ENCODE measurements at regions not wholly inside any gene's neighbourhood (a gene's known extent, or its start where the extent isn't known, plus 50 kb on each side); places are given as distances from the start of the nearest gene placed in this dataset.

DNA sequence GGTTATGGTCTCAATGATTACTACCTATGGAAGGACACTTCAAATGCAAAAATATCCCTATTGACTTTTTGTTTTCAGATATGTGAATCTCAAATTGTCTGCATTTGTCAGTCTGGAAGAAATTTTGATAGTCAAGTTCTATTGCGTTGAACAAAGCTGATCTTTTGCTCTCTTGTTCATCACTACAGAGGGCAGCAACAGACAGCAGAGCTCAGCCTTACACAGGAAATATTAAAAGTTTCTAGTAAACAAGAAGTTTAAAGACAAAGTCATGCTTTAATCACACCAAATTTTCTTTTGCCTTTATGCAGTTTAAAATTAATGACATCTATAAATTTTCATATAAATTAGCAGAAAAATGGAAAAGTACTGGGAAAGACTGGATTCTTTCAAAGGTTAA is 617.5 kb downstream of the NR4A2 start:
- no peak overlapping the region for H3K27ac ChIP-seq

DNA sequence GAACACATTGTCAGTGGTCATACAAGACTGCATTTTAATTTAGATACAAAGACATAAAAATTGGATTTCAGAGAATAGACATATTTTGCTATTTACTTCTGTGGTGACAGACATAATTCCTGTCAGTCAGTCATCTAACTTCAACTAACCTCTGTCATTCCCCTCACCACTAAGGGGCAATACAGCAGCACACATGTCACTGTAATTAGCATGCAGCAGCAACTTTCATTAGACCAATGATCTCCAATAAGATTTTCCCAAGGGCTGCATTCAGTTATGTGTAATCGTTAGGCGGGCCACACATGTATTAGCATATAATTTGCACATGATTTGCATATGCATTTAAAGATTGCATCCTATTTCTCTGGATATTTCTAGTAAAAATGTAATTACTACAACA is 624.5 kb downstream of the NR4A2 start:
- Histone ChIP-seq H3K36me3 (no peaks in the 10 kb centered on the region), H3K27ac (no peak overlapping the region), H3K27me3 (no peaks in the 10 kb centered on the region), H3K4me1 (no peaks in the 10 kb centered on the region), H3K9me3 (no peaks in the 10 kb centered on the region), H3K4me3 (no peak overlapping the region)
- TF ChIP-seq, protein P1, sequence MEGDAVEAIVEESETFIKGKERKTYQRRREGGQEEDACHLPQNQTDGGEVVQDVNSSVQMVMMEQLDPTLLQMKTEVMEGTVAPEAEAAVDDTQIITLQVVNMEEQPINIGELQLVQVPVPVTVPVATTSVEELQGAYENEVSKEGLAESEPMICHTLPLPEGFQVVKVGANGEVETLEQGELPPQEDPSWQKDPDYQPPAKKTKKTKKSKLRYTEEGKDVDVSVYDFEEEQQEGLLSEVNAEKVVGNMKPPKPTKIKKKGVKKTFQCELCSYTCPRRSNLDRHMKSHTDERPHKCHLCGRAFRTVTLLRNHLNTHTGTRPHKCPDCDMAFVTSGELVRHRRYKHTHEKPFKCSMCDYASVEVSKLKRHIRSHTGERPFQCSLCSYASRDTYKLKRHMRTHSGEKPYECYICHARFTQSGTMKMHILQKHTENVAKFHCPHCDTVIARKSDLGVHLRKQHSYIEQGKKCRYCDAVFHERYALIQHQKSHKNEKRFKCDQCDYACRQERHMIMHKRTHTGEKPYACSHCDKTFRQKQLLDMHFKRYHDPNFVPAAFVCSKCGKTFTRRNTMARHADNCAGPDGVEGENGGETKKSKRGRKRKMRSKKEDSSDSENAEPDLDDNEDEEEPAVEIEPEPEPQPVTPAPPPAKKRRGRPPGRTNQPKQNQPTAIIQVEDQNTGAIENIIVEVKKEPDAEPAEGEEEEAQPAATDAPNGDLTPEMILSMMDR (IDR thresholded peaks at IDR 0.05): no peak
- TF ChIP-seq POLR2A (IDR thresholded peaks at IDR 0.05): no peak
- intact Hi-C loops (cut with DNase I; ENCODE audit: low total_unique reads): no loop called here
- no peak for DNase-seq

More for the DNA sequence above, 617.5 kb downstream of the NR4A2 start:
- no peaks in the 10 kb centered on the region for H3K9me3 ChIP-seq
- H3K36me3 ChIP-seq: no peaks in the 10 kb centered on the region
- H3K4me3 ChIP-seq: no peak overlapping the region
- no peak for DNase-seq
- no peaks in the 10 kb centered on the region for H3K4me1 ChIP-seq
- H3K27me3 ChIP-seq: no peaks in the 10 kb centered on the region
- TF ChIP-seq POLR2A (IDR thresholded peaks at IDR 0.05): no peak
- TF ChIP-seq, protein P1 (IDR thresholded peaks at IDR 0.05): no peak
- intact Hi-C loops (cut with DNase I; ENCODE audit: low total_unique reads): no loop called here

DNA sequence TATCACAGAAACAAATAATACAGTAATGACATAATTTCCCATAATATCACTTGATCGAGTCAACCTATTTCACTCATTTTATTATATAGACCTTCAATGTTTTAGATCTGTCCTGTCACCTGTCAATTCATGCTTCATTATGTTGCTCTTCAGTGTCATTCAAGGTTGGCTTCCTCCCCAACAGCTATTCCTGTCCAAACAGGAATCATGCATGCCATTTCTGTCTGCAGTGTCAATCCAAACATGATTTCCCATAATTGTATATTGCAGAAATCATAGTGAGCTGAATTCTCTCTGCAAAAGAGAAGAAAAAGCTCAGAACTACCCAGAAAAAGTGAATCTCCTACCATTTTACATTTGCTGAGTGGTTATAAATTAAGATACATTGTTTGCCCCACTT is 628.6 kb downstream of the NR4A2 start:
- Histone ChIP-seq H3K27ac (no peak overlapping the region), H3K36me3 (no peaks in the 10 kb centered on the region), H3K9me3 (no peaks in the 10 kb centered on the region), H3K27me3 (no peaks in the 10 kb centered on the region), H3K4me1 (no peaks in the 10 kb centered on the region), H3K4me3 (no peak overlapping the region)
- no peak for DNase-seq
- TF ChIP-seq, protein P1 (IDR thresholded peaks at IDR 0.05): no peak
- TF ChIP-seq POLR2A (IDR thresholded peaks at IDR 0.05): no peak
- intact Hi-C loops (cut with DNase I; ENCODE audit: low total_unique reads): no loop called here

DNA sequence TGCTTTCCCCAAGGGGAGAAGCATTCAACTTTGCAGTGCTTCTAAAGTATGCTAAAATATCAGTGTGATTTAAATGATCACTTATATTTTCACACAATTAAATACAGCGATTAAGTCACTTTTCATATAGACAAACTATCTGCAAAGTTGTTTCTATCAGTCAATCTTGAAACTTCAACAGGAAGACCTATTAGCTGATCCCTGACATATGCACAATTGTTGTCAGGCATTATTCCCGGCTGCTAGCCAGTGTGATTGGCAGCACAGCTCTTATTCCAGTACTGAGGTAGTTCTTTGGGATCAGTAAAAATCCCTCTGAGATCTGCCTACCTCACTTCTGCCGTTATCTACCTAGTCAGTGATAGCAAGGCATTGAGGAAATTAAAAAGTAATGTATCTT is 629.5 kb downstream of the NR4A2 start:
- no peaks in the 10 kb centered on the region for H3K4me1 ChIP-seq
- DNase-seq: no peak
- TF ChIP-seq, protein P1 (IDR thresholded peaks at IDR 0.05): no peak
- TF ChIP-seq POLR2A (IDR thresholded peaks at IDR 0.05): no peak
- H3K9me3 ChIP-seq: no peaks in the 10 kb centered on the region
- H3K4me3 ChIP-seq: no peak overlapping the region
- no peaks in the 10 kb centered on the region for H3K27me3 ChIP-seq
- intact Hi-C loops (cut with DNase I; ENCODE audit: low total_unique reads): no loop called here
- no peaks in the 10 kb centered on the region for H3K36me3 ChIP-seq
- H3K27ac ChIP-seq: no peak overlapping the region

DNA sequence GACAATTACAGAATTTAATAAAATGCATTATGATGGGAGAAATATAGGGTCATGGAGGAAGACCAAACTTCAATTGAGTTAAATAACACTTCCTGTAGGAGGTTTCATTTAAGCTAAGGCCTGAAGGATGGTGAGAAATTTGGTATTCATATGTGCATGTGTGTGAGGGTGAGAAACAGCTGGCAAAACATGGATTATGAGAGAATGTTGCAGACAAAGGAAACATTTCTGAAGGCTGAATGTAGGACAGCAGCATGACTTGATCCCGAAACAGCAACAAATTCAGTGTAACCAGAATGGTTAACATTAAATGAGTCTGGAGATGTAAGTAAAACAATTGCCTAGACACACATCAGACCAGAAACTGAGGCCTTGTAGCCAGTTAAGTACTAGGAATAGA is 630.8 kb downstream of the NR4A2 start:
- TF ChIP-seq, protein P1 (IDR thresholded peaks at IDR 0.05): no peak
- TF ChIP-seq POLR2A (IDR thresholded peaks at IDR 0.05): no peak
- Histone ChIP-seq H3K27me3 (no peaks in the 10 kb centered on the region), H3K4me1 (no peaks in the 10 kb centered on the region), H3K27ac (no peak overlapping the region), H3K9me3 (no peaks in the 10 kb centered on the region), H3K4me3 (no peak overlapping the region), H3K36me3 (no peaks in the 10 kb centered on the region)
- DNase-seq: no peak
- intact Hi-C loops (cut with DNase I; ENCODE audit: low total_unique reads): no loop called here
